Endodermal cell (in vitro differentiated cells): ENCODE measurements at regions not wholly inside any gene's neighbourhood (a gene's known extent, or its start where the extent isn't known, plus 50 kb on each side); places are given as distances from the start of the nearest gene placed in this dataset.
A peak's percentile ranks its signal among the peaks of the same experiment; 100 is the strongest.

Experiments
- DNase-seq: peaks from one replicate; pipeline ENCODE4 v3.0.0-alpha.2; 2017
- H3K27ac ChIP-seq: 2 replicates; pipeline ENCODE4 v1.5.1; 2013; ENCODE audit warnings: mild to moderate bottlenecking, low read depth, low read length, moderate library complexity
- H3K27me3 ChIP-seq: 2 replicates; pipeline ENCODE4 v1.6.1; 2013; ENCODE audit warnings: mild to moderate bottlenecking, low read length, moderate library complexity; ENCODE audit not compliant: insufficient read depth, control insufficient read depth, poor library complexity, severe bottlenecking
- H3K36me3 ChIP-seq: 2 replicates; pipeline ENCODE4 v1.7.0; 2013; ENCODE audit warnings: mild to moderate bottlenecking, low read length, moderate library complexity; ENCODE audit not compliant: control insufficient read depth, insufficient read depth
- H3K4me1 ChIP-seq: one replicate; pipeline ENCODE4 v1.7.0; 2013; ENCODE audit warnings: low read length; ENCODE audit not compliant: control insufficient read depth, insufficient read depth
- H3K4me3 ChIP-seq: 2 replicates; pipeline ENCODE4 v1.5.1; 2013; ENCODE audit warnings: mild to moderate bottlenecking, low read length, moderate library complexity
- H3K9ac ChIP-seq: 2 replicates; pipeline ENCODE4 v1.6.1; 2013; ENCODE audit warnings: mild to moderate bottlenecking, low read length, moderate library complexity; ENCODE audit not compliant: poor library complexity, severe bottlenecking; ENCODE audit errors: extremely low read depth
- H3K9me3 ChIP-seq: 2 replicates; pipeline ENCODE4 v1.6.1; 2013; ENCODE audit warnings: mild to moderate bottlenecking, low read length, moderate library complexity; ENCODE audit not compliant: control insufficient read depth
- H3K27ac Mint-ChIP-seq: 2 replicates; pipeline ENCODE4 v1.8.0; 2020; ENCODE audit warnings: mixed read lengths
- H3K27me3 Mint-ChIP-seq: 2 replicates; pipeline ENCODE4 v1.8.0; 2021; ENCODE audit warnings: mild to moderate bottlenecking, mixed read lengths; ENCODE audit not compliant: insufficient read depth
- H3K36me3 Mint-ChIP-seq: 2 replicates; pipeline ENCODE4 v1.8.0; 2020; ENCODE audit warnings: low read depth, mixed read lengths
- H3K4me1 Mint-ChIP-seq: 2 replicates; pipeline ENCODE4 v1.8.0; 2020; ENCODE audit warnings: mixed read lengths
- H3K4me3 Mint-ChIP-seq: 2 replicates; pipeline ENCODE4 v1.8.0; 2020; ENCODE audit warnings: mild to moderate bottlenecking, moderate library complexity, mixed read lengths
- H3K9me3 Mint-ChIP-seq: 2 replicates; pipeline ENCODE4 v1.8.0; 2020; ENCODE audit warnings: mild to moderate bottlenecking, mixed read lengths
- WGBS, 2 experiments: methylation state at CpG; one replicate each; pipeline versions ENCODE4 v1.1.5 to v1.1.7; 2013; ENCODE audit warnings: missing lambda C conversion rate in 2 of 2, mixed read lengths in 1 of 2; ENCODE audit not compliant: insufficient coverage in 1 of 2, insufficient read length in 1 of 2; 5-methylcytosine and 5-hydroxymethylcytosine counted together
- TF ChIP-seq, protein P1 (sequence below): fragments of 200-600 bp; sonication (generic); conservative IDR thresholded peaks from 2 replicates; pipeline ENCODE4 v1.5.0; 2021; ENCODE audit warnings: antibody characterized with exemption, mild to moderate bottlenecking

DNA sequence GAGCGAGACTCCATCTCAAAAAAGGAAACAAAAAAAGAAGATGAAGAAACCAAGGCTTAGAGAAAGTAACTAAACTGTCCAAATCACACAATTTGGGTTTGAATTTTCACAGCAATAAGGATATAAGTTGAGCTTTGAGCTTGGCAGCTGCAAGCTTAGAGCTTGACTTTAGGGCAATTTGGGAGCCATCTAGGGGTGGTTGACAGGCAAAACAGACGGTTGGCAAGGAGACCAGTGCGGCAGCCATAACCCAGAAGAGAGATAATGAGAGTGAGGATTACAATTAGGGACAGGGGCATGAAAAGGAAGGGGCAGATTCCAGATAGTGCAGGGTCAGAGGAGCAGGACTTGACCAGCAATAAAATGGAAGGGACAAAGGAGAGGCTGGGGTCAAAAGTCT is 382.2 kb upstream of the HNRNPA3 start:
- Mint-ChIP-seq H3K27me3 (no peaks in the 10 kb centered on the region), H3K4me3 (no peak overlapping the region), H3K27ac (no peak overlapping the region), H3K36me3 (no peaks in the 10 kb centered on the region), H3K9me3 (no peaks in the 10 kb centered on the region), H3K4me1 (peaks cover 8% of the 10 kb centered on the region)
- Histone ChIP-seq H3K9me3 (no peaks in the 10 kb centered on the region), H3K9ac (no peak overlapping the region), H3K4me1 (peaks cover 6% of the 10 kb centered on the region), H3K4me3 (no peak overlapping the region), H3K27ac (no peak overlapping the region), H3K36me3 (no peaks in the 10 kb centered on the region), H3K27me3 (peaks cover 5% of the 10 kb centered on the region)
- DNase-seq = peak; percentile 67
- TF ChIP-seq, protein P1, sequence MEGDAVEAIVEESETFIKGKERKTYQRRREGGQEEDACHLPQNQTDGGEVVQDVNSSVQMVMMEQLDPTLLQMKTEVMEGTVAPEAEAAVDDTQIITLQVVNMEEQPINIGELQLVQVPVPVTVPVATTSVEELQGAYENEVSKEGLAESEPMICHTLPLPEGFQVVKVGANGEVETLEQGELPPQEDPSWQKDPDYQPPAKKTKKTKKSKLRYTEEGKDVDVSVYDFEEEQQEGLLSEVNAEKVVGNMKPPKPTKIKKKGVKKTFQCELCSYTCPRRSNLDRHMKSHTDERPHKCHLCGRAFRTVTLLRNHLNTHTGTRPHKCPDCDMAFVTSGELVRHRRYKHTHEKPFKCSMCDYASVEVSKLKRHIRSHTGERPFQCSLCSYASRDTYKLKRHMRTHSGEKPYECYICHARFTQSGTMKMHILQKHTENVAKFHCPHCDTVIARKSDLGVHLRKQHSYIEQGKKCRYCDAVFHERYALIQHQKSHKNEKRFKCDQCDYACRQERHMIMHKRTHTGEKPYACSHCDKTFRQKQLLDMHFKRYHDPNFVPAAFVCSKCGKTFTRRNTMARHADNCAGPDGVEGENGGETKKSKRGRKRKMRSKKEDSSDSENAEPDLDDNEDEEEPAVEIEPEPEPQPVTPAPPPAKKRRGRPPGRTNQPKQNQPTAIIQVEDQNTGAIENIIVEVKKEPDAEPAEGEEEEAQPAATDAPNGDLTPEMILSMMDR = peak; percentile 62
- 59 to 67% methylated on average over 2 to 3 of the region's 3 CpGs for WGBS, 2 experiments

DNA sequence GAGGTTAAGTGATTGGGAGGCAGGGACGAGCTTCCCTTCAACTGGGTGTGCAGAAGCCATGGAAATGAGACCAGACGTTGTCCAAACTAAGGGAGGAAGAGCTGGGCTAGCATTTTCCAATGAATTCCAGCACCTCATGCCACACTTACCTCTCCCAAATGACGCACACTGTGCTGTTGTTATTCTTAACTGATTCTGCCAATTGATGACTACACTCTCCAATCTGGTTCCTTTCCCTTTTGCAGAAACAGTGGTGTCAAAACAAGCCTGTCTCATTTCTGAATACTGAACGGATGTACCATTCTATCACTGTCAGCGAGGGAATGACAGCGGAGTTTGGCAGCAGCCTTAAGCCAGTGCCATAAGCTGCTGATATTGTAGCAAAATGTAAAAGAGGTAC is 380.5 kb upstream of the HNRNPA3 start:
- Histone ChIP-seq H3K9me3 (no peaks in the 10 kb centered on the region), H3K4me3 (no peak overlapping the region), H3K27ac (no peak overlapping the region), H3K36me3 (no peaks in the 10 kb centered on the region), H3K4me1 (peaks cover 6% of the 10 kb centered on the region), H3K27me3 (no peaks in the 10 kb centered on the region), H3K9ac (no peak overlapping the region)
- Mint-ChIP-seq H3K36me3 (no peaks in the 10 kb centered on the region), H3K27ac (no peak overlapping the region), H3K4me3 (no peak overlapping the region), H3K27me3 (no peaks in the 10 kb centered on the region), H3K9me3 (no peaks in the 10 kb centered on the region), H3K4me1 (peaks cover 8% of the 10 kb centered on the region)
- WGBS, 2 experiments = 94 to 100% methylated on average over 4 to 6 of the region's 6 CpGs
- DNase-seq = no peak
- TF ChIP-seq, protein P1 = no peak

DNA sequence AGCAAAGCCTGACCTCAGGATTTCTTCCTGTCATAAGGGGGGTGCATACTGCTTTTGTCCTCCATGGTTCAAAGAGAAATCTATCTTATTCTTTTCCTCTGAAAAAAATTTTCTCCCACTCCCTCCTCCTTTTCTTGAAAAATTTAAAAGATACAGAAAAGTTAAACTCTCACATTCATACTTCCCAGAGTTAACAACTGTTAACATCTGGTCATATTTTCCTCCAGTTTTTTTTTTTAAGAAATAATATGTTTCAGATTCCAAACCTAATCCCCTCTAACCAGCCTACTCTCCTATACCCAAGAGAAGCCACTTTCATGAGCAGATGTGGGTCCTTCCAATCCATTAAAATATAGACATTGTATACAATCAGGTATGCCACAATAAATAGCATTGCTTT is 378.9 kb upstream of the HNRNPA3 start:
- DNase-seq = no peak
- no peaks in the 10 kb centered on the region for H3K36me3 Mint-ChIP-seq
- peaks cover 6% of the 10 kb centered on the region for H3K4me1 ChIP-seq
- H3K4me3 ChIP-seq = no peak overlapping the region
- H3K27me3 ChIP-seq = no peaks in the 10 kb centered on the region
- no peaks in the 10 kb centered on the region for H3K27me3 Mint-ChIP-seq
- H3K9me3 ChIP-seq = no peaks in the 10 kb centered on the region
- no peaks in the 10 kb centered on the region for H3K9me3 Mint-ChIP-seq
- H3K4me3 Mint-ChIP-seq = no peak overlapping the region
- H3K9ac ChIP-seq = no peak overlapping the region
- no peaks in the 10 kb centered on the region for H3K36me3 ChIP-seq
- no peak overlapping the region for H3K27ac ChIP-seq
- H3K27ac Mint-ChIP-seq = no peak overlapping the region
- TF ChIP-seq, protein P1 = no peak
- H3K4me1 Mint-ChIP-seq = peaks cover 8% of the 10 kb centered on the region
